ENCODE measurements at regions not wholly inside any gene's neighbourhood (a gene's known extent, or its start where the extent isn't known, plus 50 kb on each side); places are given as distances from the start of the nearest gene placed in this dataset.

GRCh38 chr6:126581316-126581715 is 241.4 kb downstream of the CENPW start:
- Histone ChIP-seq H3K4ac (ENCODE audit: low read depth, low read length) (no peak overlapping the region), H3K27ac (ENCODE audit: insufficient read length, low read depth, low read length) (no peak overlapping the region), H2BK15ac (ENCODE audit: low read depth, low read length) (no peak overlapping the region), H3K9ac (ENCODE audit: extremely low read depth, insufficient read length, low read length) (no peak overlapping the region), H3K56ac (ENCODE audit: insufficient read length, low read depth, low read length) (no peak overlapping the region), H3K4me2 (ENCODE audit: insufficient read depth, insufficient read length, low read length) (no peak overlapping the region), H4K20me1 (ENCODE audit: control insufficient read depth, insufficient read depth, insufficient read length) (no peaks in the 10 kb centered on the region), H3K4me1 (ENCODE audit: insufficient read depth, low read length) (no peaks in the 10 kb centered on the region), H3K14ac (ENCODE audit: insufficient read depth, low read length) (no peak overlapping the region), H2AFZ (ENCODE audit: low read length) (no peak overlapping the region), H3K23ac (ENCODE audit: insufficient read length, low read depth, low read length) (no peak overlapping the region), H2AK5ac (ENCODE audit: insufficient read length, low read length) (no peak overlapping the region), H3K79me2 (ENCODE audit: insufficient read depth, low read length) (no peaks in the 10 kb centered on the region), H3K9me3 (ENCODE audit: control insufficient read depth, low read depth, low read length) (no peaks in the 10 kb centered on the region), H3K23me2 (ENCODE audit: insufficient read length, low read depth, low read length, poor library complexity, severe bottlenecking) (no peaks in the 10 kb centered on the region), H2BK120ac (ENCODE audit: low read depth, low read length, poor library complexity, severe bottlenecking) (no peak overlapping the region), H2BK20ac (ENCODE audit: low read depth, low read length, poor library complexity, severe bottlenecking) (no peak overlapping the region), H3K79me1 (ENCODE audit: insufficient read depth, low read depth, low read length, poor library complexity, severe bottlenecking) (no peaks in the 10 kb centered on the region), H3K18ac (ENCODE audit: insufficient read length, low read depth, low read length) (no peak overlapping the region), H4K5ac (ENCODE audit: insufficient read length, low read depth, low read length) (no peak overlapping the region), H3K27me3 (ENCODE audit: insufficient read depth, low read length) (no peaks in the 10 kb centered on the region), H3T11ph (ENCODE audit: low read length) (no peak overlapping the region), H4K8ac (replicated peaks; ENCODE audit: insufficient read length, low read depth, low read length) (no peak overlapping the region), H2BK12ac (ENCODE audit: insufficient read length, low read depth, low read length) (no peak overlapping the region), H2BK5ac (ENCODE audit: insufficient read length, low read length) (no peak overlapping the region), H4K91ac (ENCODE audit: insufficient read length, low read depth, low read length) (no peak overlapping the region)
- Mint-ChIP-seq H3K36me3 (ENCODE audit: insufficient read depth in 1 of 3, low read depth in 3 of 3) (no peaks in the 10 kb centered on the region), H3K27me3 (ENCODE audit: low read depth) (no peaks in the 10 kb centered on the region), H3K4me1 (no peaks in the 10 kb centered on the region), H3K4me3 (no peak overlapping the region), H3K27ac (no peak overlapping the region; a peak in 2 of 7 replicates), H3K9me3 (no peaks in the 10 kb centered on the region)
- TF ChIP-seq, protein P1, sequence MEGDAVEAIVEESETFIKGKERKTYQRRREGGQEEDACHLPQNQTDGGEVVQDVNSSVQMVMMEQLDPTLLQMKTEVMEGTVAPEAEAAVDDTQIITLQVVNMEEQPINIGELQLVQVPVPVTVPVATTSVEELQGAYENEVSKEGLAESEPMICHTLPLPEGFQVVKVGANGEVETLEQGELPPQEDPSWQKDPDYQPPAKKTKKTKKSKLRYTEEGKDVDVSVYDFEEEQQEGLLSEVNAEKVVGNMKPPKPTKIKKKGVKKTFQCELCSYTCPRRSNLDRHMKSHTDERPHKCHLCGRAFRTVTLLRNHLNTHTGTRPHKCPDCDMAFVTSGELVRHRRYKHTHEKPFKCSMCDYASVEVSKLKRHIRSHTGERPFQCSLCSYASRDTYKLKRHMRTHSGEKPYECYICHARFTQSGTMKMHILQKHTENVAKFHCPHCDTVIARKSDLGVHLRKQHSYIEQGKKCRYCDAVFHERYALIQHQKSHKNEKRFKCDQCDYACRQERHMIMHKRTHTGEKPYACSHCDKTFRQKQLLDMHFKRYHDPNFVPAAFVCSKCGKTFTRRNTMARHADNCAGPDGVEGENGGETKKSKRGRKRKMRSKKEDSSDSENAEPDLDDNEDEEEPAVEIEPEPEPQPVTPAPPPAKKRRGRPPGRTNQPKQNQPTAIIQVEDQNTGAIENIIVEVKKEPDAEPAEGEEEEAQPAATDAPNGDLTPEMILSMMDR (conservative IDR thresholded peaks at IDR 0.05): no peak
- no peak for DNase-seq

Measured in H9 (cell line).